Neural crest cell (in vitro differentiated cells): ENCODE measurements at regions not wholly inside any gene's neighbourhood (a gene's known extent, or its start where the extent isn't known, plus 50 kb on each side); places are given as distances from the start of the nearest gene placed in this dataset.

Experiments used
- DNase-seq: peaks from one replicate; pipeline ENCODE4 v3.0.0; 2021; ENCODE audit warnings: low read depth, mixed read lengths, low spot score
- H3K27ac Mint-ChIP-seq: one replicate; pipeline ENCODE4 v1.8.0; 2021; ENCODE audit warnings: mild to moderate bottlenecking, mixed read lengths; ENCODE audit not compliant: unreplicated experiment
- H3K27me3 Mint-ChIP-seq: 2 replicates; pipeline ENCODE4 v1.8.0; 2021; ENCODE audit warnings: low read depth, mild to moderate bottlenecking, mixed read lengths
- H3K36me3 Mint-ChIP-seq: 2 replicates; pipeline ENCODE4 v1.8.0; 2021; ENCODE audit warnings: low read depth, mild to moderate bottlenecking, mixed read lengths
- H3K4me1 Mint-ChIP-seq: 2 replicates; pipeline ENCODE4 v1.8.0; 2021; ENCODE audit warnings: mixed read lengths
- H3K4me3 Mint-ChIP-seq: one replicate; pipeline ENCODE4 v1.8.0; 2021; ENCODE audit warnings: mild to moderate bottlenecking, mixed read lengths
- H3K9me3 Mint-ChIP-seq: 2 replicates; pipeline ENCODE4 v1.8.0; 2021; ENCODE audit warnings: mixed read lengths
- CTCF ChIP-seq: fragments of 200-600 bp; sonication (generic); conservative IDR thresholded peaks from 2 replicates; pipeline ENCODE4 v1.5.0; 2021; ENCODE audit warnings: antibody characterized with exemption, mild to moderate bottlenecking

- Mint-ChIP-seq H3K4me3 (no peak overlapping the region), H3K27me3 (peaks cover 63% of the 10 kb centered on the region), H3K36me3 (no peaks in the 10 kb centered on the region), H3K27ac (no peak overlapping the region), H3K4me1 (no peaks in the 10 kb centered on the region), H3K9me3 (no peaks in the 10 kb centered on the region)
- TF ChIP-seq CTCF, result no peak
- DNase-seq, result no peak
Measured at GRCh38 chr1:42047508-42047880, 105.7 kb upstream of the GUCA2B start.

GRCh38 chr1:42046761-42047507, 106.3 kb upstream of the GUCA2B start:
- H3K4me3 Mint-ChIP-seq, result no peak overlapping the region
- no peaks in the 10 kb centered on the region for H3K9me3 Mint-ChIP-seq
- H3K4me1 Mint-ChIP-seq, result no peaks in the 10 kb centered on the region
- H3K36me3 Mint-ChIP-seq, result no peaks in the 10 kb centered on the region
- H3K27me3 Mint-ChIP-seq, result peaks cover 57% of the 10 kb centered on the region
- no peak for DNase-seq
- no peak overlapping the region for H3K27ac Mint-ChIP-seq
- no peak for TF ChIP-seq CTCF

GRCh38 chr1:42044346-42044745, 108.9 kb upstream of the GUCA2B start:
- no peaks in the 10 kb centered on the region for H3K4me1 Mint-ChIP-seq
- no peaks in the 10 kb centered on the region for H3K9me3 Mint-ChIP-seq
- DNase-seq, result no peak
- no peaks in the 10 kb centered on the region for H3K36me3 Mint-ChIP-seq
- no peak overlapping the region for H3K27ac Mint-ChIP-seq
- TF ChIP-seq CTCF, result no peak
- H3K27me3 Mint-ChIP-seq, result peaks cover 39% of the 10 kb centered on the region
- no peak overlapping the region for H3K4me3 Mint-ChIP-seq

GRCh38 chr1:42043811-42044210, 109.4 kb upstream of the GUCA2B start:
- Mint-ChIP-seq H3K4me1 (no peaks in the 10 kb centered on the region), H3K27me3 (peaks cover 34% of the 10 kb centered on the region), H3K36me3 (no peaks in the 10 kb centered on the region), H3K4me3 (no peak overlapping the region), H3K9me3 (no peaks in the 10 kb centered on the region), H3K27ac (no peak overlapping the region)
- no peak for TF ChIP-seq CTCF
- DNase-seq, result no peak

DNA sequence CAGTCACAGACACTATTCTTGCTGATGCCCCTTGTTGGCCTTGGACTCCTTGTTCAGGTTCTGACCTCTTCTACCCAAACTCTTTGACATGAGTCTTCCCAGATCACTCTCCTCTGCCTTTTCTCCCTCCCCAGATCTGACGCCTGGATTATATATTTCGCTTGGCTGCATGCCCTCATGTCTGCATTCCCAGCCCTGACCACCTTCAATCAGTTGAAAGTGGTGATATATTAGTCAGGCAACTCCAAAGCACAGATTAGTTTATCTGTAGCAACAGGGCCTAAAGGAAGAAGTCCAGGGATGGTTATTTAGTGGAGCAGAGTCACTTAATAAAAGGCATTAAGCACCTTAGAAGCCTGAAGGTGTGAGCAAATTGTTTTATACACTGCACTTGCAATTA, 110.0 kb upstream of the GUCA2B start:
- Mint-ChIP-seq H3K27me3 (peaks cover 29% of the 10 kb centered on the region), H3K4me3 (no peak overlapping the region), H3K36me3 (no peaks in the 10 kb centered on the region), H3K9me3 (no peaks in the 10 kb centered on the region), H3K4me1 (no peaks in the 10 kb centered on the region), H3K27ac (no peak overlapping the region)
- TF ChIP-seq CTCF, result no peak
- no peak for DNase-seq
